Hematopoietic multipotent progenitor cell treated with erythropoietin and hydrocortisone succinate and interleukin-3 and kit ligand, for 4 days (in vitro differentiated cells): ENCODE measurements at regions not wholly inside any gene's neighbourhood (a gene's known extent, or its start where the extent isn't known, plus 50 kb on each side); places are given as distances from the start of the nearest gene placed in this dataset.
"Not testable (repeated sequence)": the region's sequence is repeated elsewhere in the genome, so short reads cannot be mapped to it uniquely, and the experiment has no call there.

Source experiments
- DNase-seq: peaks from one replicate; pipeline ENCODE4 v3.0.0-alpha.2; 2015

- DNase-seq: not testable (repeated sequence)
Measured at GRCh38 chr22:10526079-10526478, 5001.9 kb upstream of the OR11H1 start.

DNA sequence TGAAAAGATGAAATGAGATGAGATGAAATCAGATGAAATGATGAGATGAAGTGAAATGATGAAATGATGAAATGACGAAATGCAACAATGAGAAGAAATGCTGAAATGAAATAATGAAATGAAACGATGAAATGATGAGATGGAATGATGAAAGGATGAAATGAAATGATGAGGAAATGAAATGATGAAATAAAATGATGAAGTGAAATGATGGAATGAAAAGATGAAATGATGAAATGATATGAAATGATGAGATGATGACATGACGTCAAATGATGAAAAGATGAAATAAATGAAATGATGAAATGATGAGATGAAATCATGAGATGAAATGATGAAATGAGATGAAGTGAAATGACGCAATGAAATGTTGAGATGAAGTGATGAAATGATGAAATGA lies 4996.9 kb upstream of the OR11H1 start:
- DNase-seq: not testable (repeated sequence)

GRCh38 chr22:10572531-10572930 lies 4955.5 kb upstream of the OR11H1 start:
- not testable (repeated sequence) for DNase-seq

DNA sequence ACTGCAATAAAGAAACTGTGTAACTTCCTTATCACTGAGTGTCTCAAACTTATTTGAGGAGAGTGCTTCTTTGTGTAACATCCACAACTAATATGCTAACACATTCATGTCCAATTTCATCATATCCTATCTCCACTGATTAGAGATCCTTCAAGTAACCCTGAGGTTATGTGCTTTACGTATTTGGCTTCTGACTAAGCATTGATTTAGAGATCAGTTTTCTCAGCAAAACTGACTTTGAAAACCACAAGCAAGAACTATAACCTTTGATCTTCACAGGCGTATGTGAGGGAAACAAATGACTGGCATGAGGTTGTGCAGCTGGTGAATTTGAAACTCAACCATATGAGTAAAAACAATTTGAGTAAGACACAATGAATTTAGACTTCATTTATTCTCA lies 4926.9 kb upstream of the OR11H1 start:
- DNase-seq: not testable (repeated sequence)

- not testable (repeated sequence) for DNase-seq
Measured at GRCh38 chr22:10631961-10632360, 4896.0 kb upstream of the OR11H1 start.

- not testable (repeated sequence) for DNase-seq
Measured at GRCh38 chr22:10635341-10635740, 4892.7 kb upstream of the OR11H1 start.

GRCh38 chr22:10662818-10663217 lies 4865.2 kb upstream of the OR11H1 start:
- DNase-seq: not testable (repeated sequence)

DNA sequence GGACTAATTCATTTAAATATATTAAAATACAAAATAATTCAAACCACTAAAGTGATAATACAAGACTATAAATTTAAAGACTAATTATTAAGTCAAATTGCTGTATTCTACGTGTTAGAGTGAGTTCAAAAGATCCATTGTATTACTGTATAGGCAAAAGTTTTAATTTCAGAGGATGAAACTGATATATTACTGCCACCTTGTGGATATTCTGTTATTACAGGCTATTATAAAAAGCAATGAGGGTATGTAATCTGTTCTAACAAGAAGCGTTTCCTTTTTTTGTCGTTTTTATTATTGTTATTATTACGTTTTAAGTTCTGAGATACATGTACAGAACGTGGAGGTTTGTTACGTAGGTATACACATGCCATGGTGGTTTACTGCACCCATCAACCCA lies 4854.9 kb upstream of the OR11H1 start:
- DNase-seq: peak; percentile 1

GRCh38 chr22:10678720-10679119 lies 4849.3 kb upstream of the OR11H1 start:
- DNase-seq: not testable (repeated sequence)

GRCh38 chr22:10685436-10685835 lies 4842.6 kb upstream of the OR11H1 start:
- DNase-seq: not testable (repeated sequence)

- DNase-seq: not testable (repeated sequence)
Measured at GRCh38 chr22:10687256-10687655, 4840.7 kb upstream of the OR11H1 start.

DNA sequence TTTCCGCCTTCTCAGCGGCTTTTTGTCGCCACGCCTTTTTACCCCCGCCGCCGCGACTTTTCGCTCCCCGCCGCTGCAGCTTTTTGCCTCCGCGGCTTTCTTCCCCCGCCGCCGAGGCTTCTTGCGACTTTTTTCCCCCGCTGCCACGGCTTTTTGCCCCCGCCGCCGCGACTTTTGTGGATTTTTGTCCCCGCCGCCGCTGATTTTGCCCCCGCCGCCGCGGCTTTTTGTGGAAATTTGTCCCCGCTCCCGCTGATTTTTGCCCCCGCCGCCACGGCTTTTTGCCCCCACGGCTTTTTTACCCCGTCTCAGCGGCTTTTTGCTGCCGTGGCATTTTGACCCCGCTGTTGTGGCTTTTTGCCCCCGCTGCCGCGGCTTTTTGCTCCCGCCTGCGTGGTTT lies 4829.2 kb upstream of the OR11H1 start:
- not testable (repeated sequence) for DNase-seq

- DNase-seq: not testable (repeated sequence)
Measured at GRCh38 chr22:10699301-10700097, 4828.5 kb upstream of the OR11H1 start.

- not testable (repeated sequence) for DNase-seq
Measured at GRCh38 chr22:10708175-10708574, 4819.8 kb upstream of the OR11H1 start.

GRCh38 chr22:10710923-10711322 lies 4817.1 kb upstream of the OR11H1 start:
- DNase-seq: not testable (repeated sequence)

- DNase-seq: not testable (repeated sequence)
Measured at GRCh38 chr22:10722804-10723203, 4805.2 kb upstream of the OR11H1 start.

DNA sequence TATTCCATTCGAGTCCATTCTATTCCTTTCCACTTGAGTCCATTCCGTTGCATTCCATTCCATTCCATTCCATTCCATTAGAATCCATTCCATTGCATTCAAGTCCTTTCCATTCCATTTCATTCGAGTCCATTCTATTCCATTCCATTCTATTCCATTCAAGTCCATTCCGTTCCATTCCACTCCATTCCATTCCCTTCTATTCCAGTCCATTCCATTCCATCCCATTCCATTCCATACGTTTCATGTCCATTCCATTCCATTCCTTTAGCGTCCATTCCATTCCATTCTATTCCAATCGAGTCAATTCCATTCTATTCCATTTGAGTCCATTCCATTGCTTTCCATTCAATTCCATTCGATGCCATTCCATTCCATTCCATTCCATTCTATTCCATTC lies 4804.0 kb upstream of the OR11H1 start:
- DNase-seq: not testable (repeated sequence)

GRCh38 chr22:10727393-10727792 lies 4800.6 kb upstream of the OR11H1 start:
- no peak for DNase-seq

DNA sequence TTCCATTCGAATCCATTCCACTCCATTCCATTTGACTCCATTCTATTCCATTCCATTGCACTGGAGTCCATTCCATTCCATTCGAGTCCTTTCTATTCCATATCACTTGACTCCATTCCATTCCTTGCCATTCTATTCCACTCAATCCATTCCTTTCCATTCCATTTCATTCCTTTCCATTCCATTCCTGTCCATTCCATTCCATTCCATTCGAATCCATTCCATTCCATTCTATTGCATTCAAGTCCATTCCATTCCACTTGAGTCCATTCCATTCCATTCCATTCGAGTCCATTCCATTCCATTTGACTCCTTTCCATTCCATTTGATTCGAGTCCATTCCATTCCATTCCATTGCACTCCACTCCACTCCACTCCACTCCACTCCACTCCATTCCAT lies 4798.0 kb upstream of the OR11H1 start:
- not testable (repeated sequence) for DNase-seq

GRCh38 chr22:10730706-10731105 lies 4797.3 kb upstream of the OR11H1 start:
- not testable (repeated sequence) for DNase-seq

GRCh38 chr22:10731246-10731974 lies 4796.6 kb upstream of the OR11H1 start:
- not testable (repeated sequence) for DNase-seq

- not testable (repeated sequence) for DNase-seq
Measured at GRCh38 chr22:10735075-10735474, 4792.9 kb upstream of the OR11H1 start.

- not testable (repeated sequence) for DNase-seq
Measured at GRCh38 chr22:10736879-10737278, 4791.1 kb upstream of the OR11H1 start.

- not testable (repeated sequence) for DNase-seq
Measured at GRCh38 chr22:10737931-10738330, 4790.1 kb upstream of the OR11H1 start.
